Mammary epithelial cell (primary cell): ENCODE measurements at regions not wholly inside any gene's neighbourhood (a gene's known extent, or its start where the extent isn't known, plus 50 kb on each side); places are given as distances from the start of the nearest gene placed in this dataset.
"Not testable (repeated sequence)": the region's sequence is repeated elsewhere in the genome, so short reads cannot be mapped to it uniquely, and the experiment has no call there.

Experiments used
- CTCF ChIP-seq, 2 donors: IDR thresholded peaks in 1 of 2; conservative IDR thresholded peaks in 1 of 2; 2 replicates each; pipeline ENCODE4 v1.5.1; 2011 to 2012; ENCODE audit warnings: inconsistent platforms in 2 of 2, low read length in 2 of 2, mild to moderate bottlenecking in 2 of 2, control low read depth in 1 of 2, low read depth in 1 of 2; ENCODE audit not compliant: insufficient read depth in 1 of 2; ENCODE audit errors: extremely low read depth in 1 of 2
- EZH2 ChIP-seq: IDR thresholded peaks from 2 replicates; pipeline ENCODE4 v1.6.1; 2012; ENCODE audit warnings: low read length, inconsistent platforms, borderline replicate concordance

- TF ChIP-seq CTCF (conservative IDR thresholded peaks at IDR 0.05 in 1 of 2, IDR thresholded peaks at IDR 0.05 in 1 of 2; ENCODE audit: extremely low read depth in 1 of 2, insufficient read depth in 1 of 2, low read depth in 1 of 2, low read length in 2 of 2); EZH2: not testable (repeated sequence)
Observed at GRCh38 chr16:88155681-88156080, 204.4 kb downstream of the BANP start.
